ENCODE measurements at regions not wholly inside any gene's neighbourhood (a gene's known extent, or its start where the extent isn't known, plus 50 kb on each side); places are given as distances from the start of the nearest gene placed in this dataset.
"Not testable (repeated sequence)": the region's sequence is repeated elsewhere in the genome, so short reads cannot be mapped to it uniquely, and the experiment has no call there.

DNA sequence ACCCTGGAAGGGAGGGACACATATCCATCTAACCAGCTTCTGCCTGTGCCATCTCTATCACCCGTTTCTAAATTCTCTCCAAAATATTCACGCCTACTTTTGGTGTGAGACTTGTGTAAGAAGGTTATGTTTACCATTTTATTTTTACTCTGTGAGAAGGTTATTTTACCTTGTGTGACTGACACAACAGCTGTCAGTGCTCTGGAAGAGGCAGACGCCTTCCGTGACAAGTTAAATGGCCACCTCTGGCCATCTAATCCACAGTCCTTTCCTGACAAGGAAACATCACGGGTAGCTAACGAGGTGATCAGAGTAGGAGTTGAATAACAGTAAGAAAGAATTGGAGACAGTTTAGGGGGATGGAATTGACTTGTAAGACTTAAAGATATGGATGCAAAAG is 443.8 kb upstream of the PIK3R1 start:
- no peak overlapping the region for H3K4me3 ChIP-seq (ENCODE audit: low read depth, low read length)
- TF ChIP-seq, protein P1, sequence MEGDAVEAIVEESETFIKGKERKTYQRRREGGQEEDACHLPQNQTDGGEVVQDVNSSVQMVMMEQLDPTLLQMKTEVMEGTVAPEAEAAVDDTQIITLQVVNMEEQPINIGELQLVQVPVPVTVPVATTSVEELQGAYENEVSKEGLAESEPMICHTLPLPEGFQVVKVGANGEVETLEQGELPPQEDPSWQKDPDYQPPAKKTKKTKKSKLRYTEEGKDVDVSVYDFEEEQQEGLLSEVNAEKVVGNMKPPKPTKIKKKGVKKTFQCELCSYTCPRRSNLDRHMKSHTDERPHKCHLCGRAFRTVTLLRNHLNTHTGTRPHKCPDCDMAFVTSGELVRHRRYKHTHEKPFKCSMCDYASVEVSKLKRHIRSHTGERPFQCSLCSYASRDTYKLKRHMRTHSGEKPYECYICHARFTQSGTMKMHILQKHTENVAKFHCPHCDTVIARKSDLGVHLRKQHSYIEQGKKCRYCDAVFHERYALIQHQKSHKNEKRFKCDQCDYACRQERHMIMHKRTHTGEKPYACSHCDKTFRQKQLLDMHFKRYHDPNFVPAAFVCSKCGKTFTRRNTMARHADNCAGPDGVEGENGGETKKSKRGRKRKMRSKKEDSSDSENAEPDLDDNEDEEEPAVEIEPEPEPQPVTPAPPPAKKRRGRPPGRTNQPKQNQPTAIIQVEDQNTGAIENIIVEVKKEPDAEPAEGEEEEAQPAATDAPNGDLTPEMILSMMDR (IDR thresholded peaks at IDR 0.05; ENCODE audit: insufficient read depth, low read depth, low read length): no peak
- DNase-seq (ENCODE audit: low read depth): no peak

DNA sequence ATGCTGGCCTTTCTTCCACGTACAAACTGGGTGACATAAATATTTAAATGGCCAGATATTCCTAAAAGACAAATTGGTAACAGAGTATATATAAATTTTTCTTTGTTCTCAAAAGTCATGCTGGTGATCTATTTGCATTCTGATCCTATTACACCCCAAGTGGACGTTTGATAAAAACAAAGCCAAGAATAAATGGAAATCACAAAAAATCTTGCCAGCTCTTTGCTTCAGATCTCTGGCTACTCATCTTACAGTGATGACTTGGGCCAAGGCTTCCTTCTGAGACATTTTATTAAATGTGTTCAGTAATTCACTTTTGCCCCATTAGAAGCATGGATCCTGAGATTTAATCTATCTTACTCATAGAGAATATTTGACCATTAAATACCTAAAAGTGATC is 444.3 kb upstream of the PIK3R1 start:
- TF ChIP-seq, protein P1 (IDR thresholded peaks at IDR 0.05; ENCODE audit: insufficient read depth, low read depth, low read length): no peak
- no peak for DNase-seq (ENCODE audit: low read depth)
- H3K4me3 ChIP-seq (ENCODE audit: low read depth, low read length): no peak overlapping the region

DNA sequence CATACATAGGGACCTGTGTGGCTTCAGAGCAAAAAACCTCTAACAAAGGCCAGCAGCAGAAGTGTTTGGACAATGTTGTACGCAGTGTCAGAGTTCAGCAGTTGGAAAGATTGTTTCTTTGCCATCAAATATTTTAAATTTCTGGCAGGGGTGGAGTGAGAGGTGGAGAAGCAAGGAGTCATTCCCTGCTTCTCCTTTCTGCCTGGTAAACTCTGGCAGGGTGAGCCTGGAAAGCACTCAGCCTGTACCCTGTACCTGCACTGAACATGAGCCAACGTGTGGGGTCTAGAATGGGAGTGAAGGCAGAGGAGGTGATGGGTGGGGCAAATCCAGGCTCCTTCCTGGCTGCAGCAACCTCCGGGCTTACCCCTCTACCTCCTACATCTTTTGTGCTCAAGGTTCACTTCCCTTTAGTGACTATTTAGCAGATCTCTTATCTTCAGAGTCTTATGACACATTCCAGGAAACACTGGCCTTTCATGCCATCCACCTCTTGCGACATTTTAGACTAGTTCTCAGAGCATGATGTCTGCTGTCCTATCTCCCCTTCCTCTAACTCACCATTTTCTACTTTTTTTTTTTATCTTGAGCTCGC is 445.0 kb upstream of the PIK3R1 start:
- DNase-seq (ENCODE audit: low read depth): no peak
- TF ChIP-seq, protein P1 (IDR thresholded peaks at IDR 0.05; ENCODE audit: insufficient read depth, low read depth, low read length): no peak
- H3K4me3 ChIP-seq (ENCODE audit: low read depth, low read length): no peak overlapping the region

DNA sequence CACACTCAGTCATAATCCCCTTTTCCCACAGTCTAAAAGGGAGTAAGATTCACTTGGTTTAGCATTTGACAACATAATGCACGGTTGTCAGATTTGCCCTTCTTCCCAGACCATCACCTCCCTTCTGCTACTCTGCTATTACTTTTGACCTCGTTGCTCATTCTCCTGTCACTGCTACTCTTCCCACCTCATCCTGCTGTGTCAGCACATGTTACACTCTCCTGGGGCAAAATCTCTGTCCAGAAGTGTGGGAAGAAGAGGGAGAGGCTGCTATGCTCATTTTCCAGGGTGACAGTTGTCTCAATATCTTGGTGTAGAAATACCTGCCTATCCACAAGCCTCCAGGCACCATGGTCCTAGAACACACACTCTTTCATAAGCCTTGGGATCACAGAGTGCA is 449.9 kb upstream of the PIK3R1 start:
- TF ChIP-seq, protein P1 (IDR thresholded peaks at IDR 0.05; ENCODE audit: insufficient read depth, low read depth, low read length): no peak
- no peak overlapping the region for H3K4me3 ChIP-seq (ENCODE audit: low read depth, low read length)
- DNase-seq (ENCODE audit: low read depth): no peak

DNA sequence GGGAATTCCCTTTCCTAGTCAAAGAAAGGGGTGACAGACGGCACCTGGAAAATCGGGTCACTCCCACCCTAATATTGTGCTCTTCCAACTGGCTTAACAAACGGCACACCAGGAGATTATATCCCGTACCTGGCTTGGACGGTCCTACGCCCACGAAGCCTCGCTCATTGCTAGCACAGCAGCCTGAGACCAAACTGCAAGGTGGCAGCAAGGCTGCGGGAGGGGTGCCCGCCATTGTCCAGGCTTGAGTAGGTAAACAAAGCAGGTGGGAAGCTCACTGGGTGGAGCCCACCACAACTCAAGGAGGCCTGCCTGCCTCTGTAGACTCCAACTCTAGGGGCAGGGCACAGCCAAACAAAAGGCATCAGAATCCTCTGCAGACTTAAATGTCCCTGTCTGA is 457.8 kb upstream of the PIK3R1 start:
- not testable (repeated sequence) for H3K4me3 ChIP-seq (ENCODE audit: low read depth, low read length); DNase-seq (ENCODE audit: low read depth)

DNA sequence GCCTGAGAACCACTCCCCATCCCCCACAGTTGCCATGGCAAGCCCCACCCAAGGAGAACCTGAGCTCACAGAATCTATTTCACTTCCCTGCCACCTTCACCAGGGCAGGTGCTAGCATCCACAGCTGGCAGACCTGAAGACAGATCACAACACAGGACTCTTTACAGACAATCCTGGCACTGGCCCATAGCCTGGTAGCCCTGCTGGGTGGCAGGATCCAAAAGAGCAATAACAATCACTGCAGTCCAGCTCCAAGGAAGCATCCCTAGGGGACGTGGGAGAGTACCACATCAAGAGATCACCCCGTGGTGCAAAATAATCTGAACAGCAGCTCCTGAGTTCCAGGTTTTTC is 463.2 kb upstream of the PIK3R1 start:
- DNase-seq (ENCODE audit: low read depth): no peak
- H3K4me3 ChIP-seq (ENCODE audit: low read depth, low read length): no peak overlapping the region
- TF ChIP-seq, protein P1 (IDR thresholded peaks at IDR 0.05; ENCODE audit: insufficient read depth, low read depth, low read length): no peak

DNA sequence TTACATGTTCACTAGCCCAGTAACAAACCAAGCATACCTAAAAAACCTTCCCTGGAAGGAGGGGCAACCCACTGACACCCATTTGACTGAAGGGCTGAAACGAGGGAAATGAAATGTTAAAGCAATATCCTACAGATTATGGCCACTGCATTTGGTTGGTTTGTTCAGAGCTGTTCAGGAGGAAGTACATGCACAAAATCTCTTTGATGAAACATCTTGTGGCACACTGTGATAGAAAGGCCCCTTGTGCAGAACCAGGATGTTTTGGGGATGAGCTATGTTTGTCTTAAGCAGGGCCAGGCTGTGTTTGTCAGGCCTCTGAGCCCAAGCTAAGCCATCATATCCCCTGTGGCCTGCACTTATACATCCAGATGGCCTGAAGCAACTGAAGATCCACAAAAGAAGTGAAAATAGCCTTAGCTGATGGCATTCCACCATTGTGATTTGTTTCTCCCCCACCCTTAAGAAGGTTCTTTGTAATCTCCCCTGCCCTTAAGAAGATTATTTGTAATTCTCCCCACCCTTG is 467.3 kb upstream of the PIK3R1 start:
- no peak overlapping the region for H3K4me3 ChIP-seq (ENCODE audit: low read depth, low read length)
- TF ChIP-seq, protein P1 (IDR thresholded peaks at IDR 0.05; ENCODE audit: insufficient read depth, low read depth, low read length): no peak
- DNase-seq (ENCODE audit: low read depth): no peak
